Panc1 (cell line): ENCODE measurements at regions not wholly inside any gene's neighbourhood (a gene's known extent, or its start where the extent isn't known, plus 50 kb on each side); places are given as distances from the start of the nearest gene placed in this dataset.

Experiments used
- ATAC-seq: fragments of 200-7000 bp; cut with Tn5 transposase; 2 replicates; pipeline ENCODE4 v1.9.1; 2020; ENCODE audit warnings: mild to moderate bottlenecking, moderate library complexity
- BruUV-seq: library from RNA; stranded (reverse); fragments of 400-500 nt; replicated peaks from 2 replicates; lab custom pipeline; 2021; lab: Mats Ljungman, UMichigan
- CTCF ChIA-PET: fragments of 300-600 bp; sonication (Branson Sonifier 250); formaldehyde crosslinking; loops from one replicate; lab custom pipeline; 2022; ENCODE audit warnings: antibody characterized with exemption; lab: Charles Lee
- POLR2A ChIA-PET: fragments of 300-600 bp; sonication (Branson Sonifier 250); formaldehyde crosslinking; loops from one replicate; lab custom pipeline; 2022; ENCODE audit warnings: antibody characterized with exemption; lab: Charles Lee
- DNase-seq: peaks from one replicate; pipeline ENCODE4 v3.0.0-alpha.2; 2010; ENCODE audit warnings: low read depth, low spot score
- H3K27ac ChIP-seq: 2 replicates; pipeline ENCODE4 v1.5.1; 2011; ENCODE audit warnings: mild to moderate bottlenecking, low read length, inconsistent platforms
- H3K27me3 ChIP-seq: fragments of 200-500 bp; sonication (Bioruptor generic); 2 replicates; pipeline ENCODE4 v1.6.0; 2014; ENCODE audit warnings: low read length, inconsistent platforms; ENCODE audit not compliant: control insufficient read depth, insufficient read depth
- H3K36me3 ChIP-seq: fragments of 200-500 bp; sonication (Bioruptor generic); 2 replicates; pipeline ENCODE4 v1.5.1; 2014; ENCODE audit warnings: inconsistent platforms, mild to moderate bottlenecking, low read length, moderate library complexity; ENCODE audit not compliant: control insufficient read depth, insufficient read depth
- H3K4me1 ChIP-seq: 2 replicates; pipeline ENCODE4 v1.5.1; 2011; ENCODE audit warnings: inconsistent platforms, mild to moderate bottlenecking, low read length, moderate library complexity; ENCODE audit not compliant: control insufficient read depth, insufficient read depth
- H3K4me3 ChIP-seq, 2 experiments: 2 replicates each; pipeline ENCODE4 v1.5.1; 2011 to 2012; ENCODE audit warnings: low read depth in 2 of 2, low read length in 2 of 2, mild to moderate bottlenecking in 2 of 2, inconsistent platforms in 1 of 2, moderate library complexity in 1 of 2
- H3K9me3 ChIP-seq: fragments of 200-500 bp; sonication (Bioruptor generic); 2 replicates; pipeline ENCODE4 v1.5.1; 2014; ENCODE audit warnings: low read depth, mild to moderate bottlenecking, inconsistent platforms, low read length, moderate library complexity; ENCODE audit not compliant: control insufficient read depth, insufficient read depth
- CTCF ChIP-seq: fragments of 450-650 bp; IDR thresholded peaks from 2 replicates; pipeline ENCODE4 v1.5.1; 2017; ENCODE audit warnings: mild to moderate bottlenecking
- POLR2AphosphoS5 ChIP-seq: IDR thresholded peaks from 2 replicates; pipeline ENCODE4 v1.6.1; 2012; ENCODE audit warnings: mild to moderate bottlenecking, low read depth, low read length, moderate library complexity
- REST ChIP-seq, 2 experiments: IDR thresholded peaks; 2 replicates each; pipeline ENCODE4 v1.6.1; 2011 to 2012; ENCODE audit warnings: low read depth in 2 of 2, control low read depth in 1 of 2, low read length in 1 of 2, mild to moderate bottlenecking in 1 of 2, moderate library complexity in 1 of 2; ENCODE audit not compliant: insufficient read depth in 1 of 2
- SIN3A ChIP-seq: IDR thresholded peaks from 2 replicates; pipeline ENCODE4 v1.6.1; 2012; ENCODE audit warnings: low read depth, mild to moderate bottlenecking, low read length, moderate library complexity, borderline replicate concordance; ENCODE audit not compliant: insufficient read depth
- TCF7L2 ChIP-seq: IDR thresholded peaks from 2 replicates; pipeline ENCODE4 v1.6.1; 2011; ENCODE audit warnings: mild to moderate bottlenecking, low read depth, low read length, inconsistent platforms
- in situ Hi-C: cut with HindIII; loops from 2 replicates; pipeline ENCODE4 v1.10.0; 2016; ENCODE audit warnings: low sequenced_read_pairs, low pct_unique_long_range_greater_than_20kb
- intact Hi-C: fragments of 100-400 bp; cut with micrococcal nuclease; formaldehyde crosslinking; loops from one replicate; pipeline ENCODE4 v1.10.0; 2022; ENCODE audit not compliant: unreplicated experiment

DNA sequence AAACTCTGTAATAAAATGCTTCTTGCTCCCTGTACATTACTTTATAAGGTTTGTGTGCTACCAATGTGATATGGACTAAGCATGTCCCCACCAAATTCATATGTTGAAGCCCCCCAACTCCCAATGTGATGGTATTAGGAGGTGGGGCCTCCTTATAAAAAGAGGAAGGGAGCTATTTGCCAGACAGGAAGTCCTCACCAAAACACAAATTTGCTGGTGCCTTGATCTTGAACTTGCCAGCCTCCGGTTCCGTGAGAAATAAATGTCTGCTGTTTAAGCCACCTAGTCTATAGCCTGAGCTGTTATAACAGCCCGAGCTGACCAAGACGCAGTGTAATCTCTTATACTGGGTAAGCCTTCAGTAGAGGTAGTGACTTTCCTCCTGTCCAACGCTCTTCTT, 114.5 kb downstream of the INHBA start:
- in situ Hi-C loops = no loop called here
- TF ChIP-seq POLR2AphosphoS5 = no peak
- TF ChIP-seq CTCF = no peak
- TF ChIP-seq REST (IDR thresholded peaks at IDR 0.05; ENCODE audit: insufficient read depth in 1 of 2, low read depth in 2 of 2, low read length in 1 of 2) = no peak
- no peak for TF ChIP-seq TCF7L2
- TF ChIP-seq SIN3A = no peak
- CTCF ChIA-PET = no interaction called here
- ATAC-seq (no peak), DNase-seq (no peak)
- Histone ChIP-seq H3K4me3 (no peak overlapping the region), H3K4me1 (no peaks in the 10 kb centered on the region), H3K9me3 (no peaks in the 10 kb centered on the region; the same call in 1 of the 2 replicates), H3K36me3 (no peaks in the 10 kb centered on the region), H3K27me3 (no peaks in the 10 kb centered on the region), H3K27ac (no peak overlapping the region)
- intact Hi-C loops = no loop called here
- BruUV-seq = no TSS peak
- POLR2A ChIA-PET = no interaction called here

DNA sequence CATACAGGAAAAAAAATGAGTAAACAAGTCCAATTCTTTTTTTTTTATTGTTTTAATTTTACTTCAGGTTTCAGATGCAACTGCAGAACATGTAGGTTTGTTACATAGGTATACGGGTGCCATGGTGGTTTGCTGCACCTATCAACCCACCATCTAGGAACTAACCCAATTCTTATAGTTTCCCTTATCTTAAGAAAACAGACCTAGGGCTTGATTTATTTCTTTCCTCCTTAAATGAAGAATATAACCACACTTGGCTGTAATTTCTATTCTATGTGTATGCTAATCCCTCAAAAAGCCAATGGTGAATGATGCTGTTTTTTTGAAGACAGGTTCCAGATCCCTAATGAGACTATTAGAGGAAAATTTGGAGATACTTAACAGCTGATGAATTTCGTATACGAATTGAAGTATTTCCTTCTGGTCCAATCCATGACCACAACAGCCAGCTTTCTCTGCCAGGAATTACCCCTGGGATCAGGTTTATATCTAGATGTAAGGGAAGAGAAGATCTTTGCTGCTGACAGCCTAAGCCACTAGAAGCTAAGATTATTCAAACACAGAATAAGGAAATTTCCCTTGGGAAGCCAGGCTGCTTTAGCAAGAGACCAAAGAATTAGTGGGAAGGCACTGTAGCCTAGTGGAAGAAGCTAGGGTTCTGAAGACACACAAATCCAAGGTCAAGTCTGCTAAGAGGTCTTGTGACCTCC, 115.8 kb downstream of the INHBA start:
- DNase-seq (no peak), ATAC-seq (no peak)
- Histone ChIP-seq H3K36me3 (no peaks in the 10 kb centered on the region), H3K9me3 (no peaks in the 10 kb centered on the region; the same call in 1 of the 2 replicates), H3K27me3 (no peaks in the 10 kb centered on the region), H3K4me1 (no peaks in the 10 kb centered on the region), H3K27ac (no peak overlapping the region), H3K4me3 (no peak overlapping the region)
- TF ChIP-seq TCF7L2 (no peak), SIN3A (no peak), POLR2AphosphoS5 (no peak), CTCF (no peak), REST (IDR thresholded peaks at IDR 0.05; ENCODE audit: insufficient read depth in 1 of 2, low read depth in 2 of 2, low read length in 1 of 2) (no peak)
- CTCF ChIA-PET = no interaction called here
- POLR2A ChIA-PET = interaction anchor here (0.7 kb wide), 1 partner anchor 556 kb away, joined by 4 read pairs; no protein-coding TSS in a partner anchor
- intact Hi-C loops = no loop called here
- in situ Hi-C loops = no loop called here
- no TSS peak for BruUV-seq
